Ovary (tissue), 3 donors: ENCODE measurements at regions not wholly inside any gene's neighbourhood (a gene's known extent, or its start where the extent isn't known, plus 50 kb on each side); places are given as distances from the start of the nearest gene placed in this dataset.

Experiments
- EP300 ChIP-seq: sonication (generic); formaldehyde crosslinking; IDR thresholded peaks from one replicate; pipeline ENCODE4 v1.6.1; 2017; ENCODE audit warnings: antibody characterized with exemption
- POLR2A ChIP-seq: fragments of 450-650 bp; IDR thresholded peaks from one replicate; pipeline ENCODE4 v1.6.1; 2017; ENCODE audit warnings: antibody characterized with exemption, mild to moderate bottlenecking, moderate library complexity
- TF ChIP-seq, protein P1 (sequence below), 3 donors: fragments of 450-650 bp in 2 of 3; fragments of 200-600 bp in 1 of 3; IDR thresholded peaks; one replicate each; pipeline versions ENCODE4 v1.5.1 to v1.8.0; 2016 to 2022; ENCODE audit warnings: antibody characterized with exemption in 3 of 3, mild to moderate bottlenecking in 1 of 3
- donor health status: DM: no; HTN: no; CAD: no.

- TF ChIP-seq EP300 (no peak), POLR2A (no peak)
- TF ChIP-seq, protein P1, sequence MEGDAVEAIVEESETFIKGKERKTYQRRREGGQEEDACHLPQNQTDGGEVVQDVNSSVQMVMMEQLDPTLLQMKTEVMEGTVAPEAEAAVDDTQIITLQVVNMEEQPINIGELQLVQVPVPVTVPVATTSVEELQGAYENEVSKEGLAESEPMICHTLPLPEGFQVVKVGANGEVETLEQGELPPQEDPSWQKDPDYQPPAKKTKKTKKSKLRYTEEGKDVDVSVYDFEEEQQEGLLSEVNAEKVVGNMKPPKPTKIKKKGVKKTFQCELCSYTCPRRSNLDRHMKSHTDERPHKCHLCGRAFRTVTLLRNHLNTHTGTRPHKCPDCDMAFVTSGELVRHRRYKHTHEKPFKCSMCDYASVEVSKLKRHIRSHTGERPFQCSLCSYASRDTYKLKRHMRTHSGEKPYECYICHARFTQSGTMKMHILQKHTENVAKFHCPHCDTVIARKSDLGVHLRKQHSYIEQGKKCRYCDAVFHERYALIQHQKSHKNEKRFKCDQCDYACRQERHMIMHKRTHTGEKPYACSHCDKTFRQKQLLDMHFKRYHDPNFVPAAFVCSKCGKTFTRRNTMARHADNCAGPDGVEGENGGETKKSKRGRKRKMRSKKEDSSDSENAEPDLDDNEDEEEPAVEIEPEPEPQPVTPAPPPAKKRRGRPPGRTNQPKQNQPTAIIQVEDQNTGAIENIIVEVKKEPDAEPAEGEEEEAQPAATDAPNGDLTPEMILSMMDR (IDR thresholded peaks at IDR 0.05): no peak
Observed at GRCh38 chr2:61771904-61772845, 81.7 kb downstream of the FAM161A start.
